H1 (cell line): ENCODE measurements at regions not wholly inside any gene's neighbourhood (a gene's known extent, or its start where the extent isn't known, plus 50 kb on each side); places are given as distances from the start of the nearest gene placed in this dataset.

ENCODE experiments used
- CTBP2 ChIP-seq: IDR thresholded peaks from 2 replicates; pipeline ENCODE4 v1.7.0; 2011; ENCODE audit warnings: borderline replicate concordance, mild to moderate bottlenecking, moderate library complexity, mixed read lengths, low read length; ENCODE audit not compliant: insufficient read depth, insufficient read length

GRCh38 chr22:49101225-49101624 is 726.4 kb downstream of the BRD1 start (continued):
- no peak for TF ChIP-seq CTBP2
